GM19324 (cell line): ENCODE measurements at regions not wholly inside any gene's neighbourhood (a gene's known extent, or its start where the extent isn't known, plus 50 kb on each side); places are given as distances from the start of the nearest gene placed in this dataset.
"Not testable (repeated sequence)": the region's sequence is repeated elsewhere in the genome, so short reads cannot be mapped to it uniquely, and the experiment has no call there.

ENCODE experiments used
- ATAC-seq: cut with Tn5 transposase; IDR thresholded peaks from one replicate; pipeline ENCODE4 v1.9.1; 2021; ENCODE audit warnings: mild to moderate bottlenecking, moderate library complexity; ENCODE audit not compliant: unreplicated experiment, low FRiP score

GRCh38 chr2:133998726-133999125 is 255.1 kb upstream of the MGAT5 start:
- not testable (repeated sequence) for ATAC-seq

- ATAC-seq, result no peak
These were observed 251.5 kb upstream of the MGAT5 start for GRCh38 chr2:134002391-134002790.

- no peak for ATAC-seq
These were observed 251.0 kb upstream of the MGAT5 start for GRCh38 chr2:134002921-134003320.

GRCh38 chr2:134004467-134004866 is 249.4 kb upstream of the MGAT5 start:
- ATAC-seq, result no peak

- ATAC-seq, result no peak
These were observed 245.0 kb upstream of the MGAT5 start for GRCh38 chr2:134008837-134009236.

- ATAC-seq, result no peak
These were observed 244.4 kb upstream of the MGAT5 start for GRCh38 chr2:134009440-134009839.

- ATAC-seq, result not testable (repeated sequence)
These were observed 244.0 kb upstream of the MGAT5 start for GRCh38 chr2:134009906-134010305.

GRCh38 chr2:134011936-134012586 is 241.8 kb upstream of the MGAT5 start:
- ATAC-seq, result no peak

GRCh38 chr2:134014196-134014960 is 239.5 kb upstream of the MGAT5 start:
- ATAC-seq, result no peak

GRCh38 chr2:134019871-134020270 is 234.0 kb upstream of the MGAT5 start:
- no peak for ATAC-seq

GRCh38 chr2:134020608-134021007 is 233.3 kb upstream of the MGAT5 start:
- no peak for ATAC-seq

GRCh38 chr2:134021830-134022524 is 231.9 kb upstream of the MGAT5 start:
- ATAC-seq, result peak; percentile 83

GRCh38 chr2:134023854-134024253 is 230.0 kb upstream of the MGAT5 start:
- ATAC-seq, result no peak

- no peak for ATAC-seq
These were observed 225.9 kb upstream of the MGAT5 start for GRCh38 chr2:134027980-134028379.

- no peak for ATAC-seq
These were observed 224.5 kb upstream of the MGAT5 start for GRCh38 chr2:134029418-134029817.

- no peak for ATAC-seq
These were observed 222.3 kb upstream of the MGAT5 start for GRCh38 chr2:134031539-134031938.

GRCh38 chr2:134035605-134036370 is 218.1 kb upstream of the MGAT5 start:
- no peak for ATAC-seq

- no peak for ATAC-seq
These were observed 213.8 kb upstream of the MGAT5 start for GRCh38 chr2:134039912-134040581.

GRCh38 chr2:134040626-134041172 is 213.2 kb upstream of the MGAT5 start:
- not testable (repeated sequence) for ATAC-seq

GRCh38 chr2:134041877-134042276 is 212.0 kb upstream of the MGAT5 start:
- no peak for ATAC-seq
